Lung (tissue), 11 donors: ENCODE measurements at regions not wholly inside any gene's neighbourhood (a gene's known extent, or its start where the extent isn't known, plus 50 kb on each side); places are given as distances from the start of the nearest gene placed in this dataset.

ENCODE experiments used
- ATAC-seq: fragments of 200-7000 bp; cut with Tn5 transposase; one replicate; pipeline ENCODE4 v1.9.1; 2020; ENCODE audit warnings: moderate number of reproducible peaks; ENCODE audit not compliant: insufficient read depth, low FRiP score
- DNase-seq, 3 donors: peaks; one replicate each; pipeline ENCODE4 v3.0.0-alpha.2; 2013 to 2017
- H3K27ac ChIP-seq, 2 donors: one replicate each; pipeline ENCODE4 v1.5.1; 2013; ENCODE audit warnings: mild to moderate bottlenecking in 2 of 2, moderate library complexity in 2 of 2, control low read depth in 1 of 2, inconsistent platforms in 1 of 2, low read depth in 1 of 2, low read length in 1 of 2
- H3K27me3 ChIP-seq, 3 donors: one replicate each; pipeline ENCODE4 v1.5.1; 2013; ENCODE audit warnings: low read length in 2 of 3; ENCODE audit not compliant: control insufficient read depth in 3 of 3, insufficient read depth in 3 of 3
- H3K36me3 ChIP-seq, 4 donors: one replicate each; pipeline ENCODE4 v1.5.1; 2013; ENCODE audit warnings: low read length in 4 of 4, mild to moderate bottlenecking in 1 of 4, moderate library complexity in 1 of 4; ENCODE audit not compliant: control insufficient read depth in 4 of 4, insufficient read depth in 4 of 4
- H3K4me1 ChIP-seq, 5 donors: one replicate each; pipeline ENCODE4 v1.5.1; 2013; ENCODE audit warnings: low read length in 5 of 5, mild to moderate bottlenecking in 2 of 5, moderate library complexity in 1 of 5; ENCODE audit not compliant: control insufficient read depth in 5 of 5, insufficient read depth in 5 of 5
- H3K4me3 ChIP-seq: one replicate; pipeline ENCODE4 v1.5.1; 2013; ENCODE audit warnings: mild to moderate bottlenecking, control low read depth, moderate library complexity
- H3K9ac ChIP-seq, 2 donors: one replicate each; pipeline ENCODE4 v1.5.1; 2013; ENCODE audit warnings: low read length in 2 of 2, control low read depth in 1 of 2; ENCODE audit not compliant: insufficient read depth in 1 of 2
- H3K9me3 ChIP-seq, 4 donors: one replicate each; pipeline ENCODE4 v1.5.1; 2013; ENCODE audit warnings: low read length in 3 of 4, mild to moderate bottlenecking in 1 of 4, moderate library complexity in 1 of 4; ENCODE audit not compliant: control insufficient read depth in 4 of 4, insufficient read depth in 3 of 4
- CTCF ChIP-seq: IDR thresholded peaks from 2 replicates; pipeline ENCODE4 v1.5.1; 2012; ENCODE audit warnings: mild to moderate bottlenecking; ENCODE audit errors: control extremely low read depth, extremely low read depth
- WGBS, 2 donors: extraction: QIAGEN DNeasy Blood & Tissue Kit; methylation state at CpG; one replicate each; pipeline ENCODE4 v1.1.7; 2013; 5-methylcytosine and 5-hydroxymethylcytosine counted together
- donor health status: control.
- donor health status: control.
- donor health status: Bipolar disorder and iron deficiency.
- donor health status: healthy.
- donor health status: DM: yes; HTN: yes; CAD: no.

- no peak overlapping the region for H3K4me3 ChIP-seq
- H3K9ac ChIP-seq: no peak overlapping the region
- no peak for ATAC-seq
- no peak for TF ChIP-seq CTCF
- no peak overlapping the region for H3K27ac ChIP-seq
- H3K36me3 ChIP-seq: no peaks in the 10 kb centered on the region
- WGBS, 2 donors: 77 to 84% methylated on average over 4 of the region's 4 CpGs
- no peaks in the 10 kb centered on the region for H3K27me3 ChIP-seq
- DNase-seq: no peak
- peaks cover 0 to 21% (median 3%) of the 10 kb centered on the region in 5 donors for H3K4me1 ChIP-seq
- peaks cover 0 to 7% (median 0%) of the 10 kb centered on the region in 4 donors for H3K9me3 ChIP-seq
These were observed 116.1 kb upstream of the GLI2 start for GRCh38 chr2:120619579-120619978.

GRCh38 chr2:120620025-120620793, 115.5 kb upstream of the GLI2 start:
- Histone ChIP-seq H3K9ac (no peak overlapping the region), H3K27me3 (no peaks in the 10 kb centered on the region), H3K27ac (no peak overlapping the region), H3K4me1 (peaks cover 0 to 20% (median 4%) of the 10 kb centered on the region in 5 donors), H3K36me3 (no peaks in the 10 kb centered on the region), H3K9me3 (peaks cover 0 to 7% (median 0%) of the 10 kb centered on the region in 4 donors), H3K4me3 (no peak overlapping the region)
- ATAC-seq (no peak), DNase-seq (no peak)
- WGBS, 2 donors: 83 to 86% methylated on average over 4 of the region's 4 CpGs
- no peak for TF ChIP-seq CTCF

- Histone ChIP-seq H3K36me3 (no peaks in the 10 kb centered on the region), H3K4me1 (peaks cover 0 to 20% (median 3%) of the 10 kb centered on the region in 5 donors), H3K27me3 (no peaks in the 10 kb centered on the region), H3K4me3 (no peak overlapping the region), H3K9me3 (peaks cover 0 to 7% (median 2%) of the 10 kb centered on the region in 4 donors), H3K9ac (no peak overlapping the region), H3K27ac (no peak overlapping the region)
- TF ChIP-seq CTCF: no peak
- 87 to 95% methylated on average over 13 of the region's 13 CpGs for WGBS, 2 donors
- ATAC-seq (no peak), DNase-seq (no peak)
These were observed 113.4 kb upstream of the GLI2 start for GRCh38 chr2:120622159-120622869.
